ENCODE measurements at regions not wholly inside any gene's neighbourhood (a gene's known extent, or its start where the extent isn't known, plus 50 kb on each side); places are given as distances from the start of the nearest gene placed in this dataset.

DNA sequence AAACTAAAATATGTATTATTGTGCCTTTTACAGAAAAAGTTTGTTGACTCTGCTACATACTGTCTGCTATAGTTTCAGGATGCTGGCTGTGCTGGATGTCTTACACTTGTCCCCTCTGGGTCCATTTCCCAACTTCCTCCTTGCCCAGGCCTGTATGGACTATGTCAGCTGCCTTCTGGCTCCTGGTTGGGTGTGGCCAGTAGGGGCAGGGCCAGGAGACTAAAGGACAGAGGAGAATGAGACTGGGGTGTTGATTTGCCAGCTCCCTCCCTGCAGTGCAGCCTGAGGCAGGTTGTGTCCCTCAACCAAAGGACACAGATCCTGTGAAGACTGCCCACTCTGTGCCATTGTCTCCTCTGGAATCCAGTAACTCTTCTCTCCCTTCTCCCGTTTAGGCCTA lies 90.6 kb upstream of the UBE2E2 start:
- TF ChIP-seq POLR2AphosphoS5 (IDR thresholded peaks at IDR 0.05; ENCODE audit: low read depth, low read length) (no peak), TAF1 (IDR thresholded peaks at IDR 0.05; ENCODE audit: borderline replicate concordance, insufficient read depth, low read length) (no peak)
